GM12878 (cell line): ENCODE measurements at regions not wholly inside any gene's neighbourhood (a gene's known extent, or its start where the extent isn't known, plus 50 kb on each side); places are given as distances from the start of the nearest gene placed in this dataset.

Experiments used
- ATAC-seq: fragments of 200-7000 bp; cut with Tn5 transposase; 3 replicates; pipeline ENCODE4 v1.9.1; 2020; ENCODE audit warnings: mild to moderate bottlenecking, moderate library complexity
- BruUV-seq: library from RNA; stranded (reverse); fragments of 400-500 nt; replicated peaks from 2 replicates; lab custom pipeline; 2021; lab: Mats Ljungman, UMichigan
- CTCF ChIA-PET: fragments of 300-600 bp; sonication (Branson Sonifier 250); formaldehyde crosslinking; extraction: SDS; loops from one replicate; lab custom pipeline; 2021; ENCODE audit warnings: inconsistent platforms; lab: Yijun Ruan, JAX
- POLR2A ChIA-PET: fragments of 350-600 bp; formaldehyde crosslinking; extraction: SDS; loops from one replicate; lab custom pipeline; 2021; ENCODE audit warnings: inconsistent platforms; lab: Charles Lee
- RAD21 ChIA-PET: fragments of 300-600 bp; sonication (Branson Sonifier 250); formaldehyde crosslinking; loops from one replicate; lab custom pipeline; 2023; ENCODE audit warnings: antibody characterized with exemption; ENCODE audit not compliant: unreplicated experiment; lab: Charles Lee
- SMC1A ChIA-PET: fragments of 300-600 bp; sonication (Branson Sonifier 250); formaldehyde crosslinking; loops from one replicate; lab custom pipeline; 2023; ENCODE audit not compliant: unreplicated experiment, uncharacterized antibody; lab: Charles Lee
- DNase-seq: peaks from one replicate; pipeline ENCODE4 v3.0.0-alpha.2; 2011; ENCODE audit warnings: low read depth, low spot score
- FAIRE-seq: peaks from 3 replicates; lab custom pipeline; 2011; peaks lifted over from hg19 to GRCh38; lab: Jason Lieb, UNC
- H2AFZ ChIP-seq: 2 replicates; pipeline ENCODE4 v1.6.0; 2011; ENCODE audit warnings: low read depth, low read length, control low read depth; ENCODE audit not compliant: control insufficient read depth
- H3K27ac ChIP-seq: 2 replicates; pipeline ENCODE4 v1.5.1; 2011; ENCODE audit warnings: control low read depth; ENCODE audit not compliant: control insufficient read depth, insufficient read depth
- H3K27me3 ChIP-seq, 2 experiments: replicated peaks in 1 of 2; 2 replicates each; pipeline versions ENCODE4 v1.6.0 to v1.6.1; 2011; ENCODE audit warnings: low read length in 1 of 2; ENCODE audit not compliant: control insufficient read depth in 2 of 2, insufficient read depth in 2 of 2
- H3K36me3 ChIP-seq, 2 experiments: 2 replicates each; pipeline ENCODE4 v1.5.1; 2011; ENCODE audit warnings: low read length in 1 of 2; ENCODE audit not compliant: control insufficient read depth in 2 of 2, insufficient read depth in 2 of 2
- H3K4me1 ChIP-seq: 2 replicates; pipeline ENCODE4 v1.6.1; 2011; ENCODE audit warnings: mild to moderate bottlenecking, low read length, moderate library complexity, mixed read lengths; ENCODE audit not compliant: control insufficient read depth, insufficient read depth
- H3K4me2 ChIP-seq: 2 replicates; pipeline ENCODE4 v1.6.0; 2011; ENCODE audit warnings: control low read depth; ENCODE audit not compliant: control insufficient read depth, insufficient read depth
- H3K4me3 ChIP-seq: fragments of 200-600 bp; sonication (generic); 2 replicates; pipeline ENCODE4 v1.5.1; 2016
- H3K79me2 ChIP-seq: 2 replicates; pipeline ENCODE4 v1.6.0; 2011; ENCODE audit warnings: low read length; ENCODE audit not compliant: control insufficient read depth, insufficient read depth
- H3K9ac ChIP-seq: 2 replicates; pipeline ENCODE4 v1.8.0; 2011; ENCODE audit warnings: low read length, control low read depth, mixed read lengths; ENCODE audit not compliant: control insufficient read depth, insufficient read depth
- H3K9me3 ChIP-seq: replicated peaks from 3 replicates; pipeline ENCODE4 v1.5.1; 2011; ENCODE audit warnings: mild to moderate bottlenecking, low read length; ENCODE audit not compliant: control insufficient read depth, insufficient read depth
- H4K20me1 ChIP-seq: 2 replicates; pipeline ENCODE4 v1.6.0; 2011; ENCODE audit not compliant: control insufficient read depth, insufficient read depth
- CHD2 ChIP-seq: IDR thresholded peaks from 2 replicates; pipeline ENCODE4 v1.6.1; 2011; ENCODE audit warnings: low read depth, low read length, improper control_type of control experiment, borderline replicate concordance
- GATAD2B ChIP-seq: fragments of 450-650 bp; conservative IDR thresholded peaks from 2 replicates; pipeline ENCODE4 v1.6.1; 2017; ENCODE audit warnings: low read depth, mild to moderate bottlenecking, moderate library complexity
- HDAC6 ChIP-seq: fragments of 200-600 bp; sonication (generic); IDR thresholded peaks from one replicate; pipeline ENCODE4 v1.8.0; 2017; ENCODE audit warnings: antibody characterized with exemption; ENCODE audit not compliant: unreplicated experiment
- IRF4 ChIP-seq: IDR thresholded peaks from 2 replicates; pipeline ENCODE4 v1.6.1; 2011; ENCODE audit warnings: low read depth, low read length
- KAT2A ChIP-seq: conservative IDR thresholded peaks from 2 replicates; pipeline ENCODE4 v1.6.1; 2011; ENCODE audit warnings: low read depth, low read length; ENCODE audit not compliant: control insufficient read depth
- MTA2 ChIP-seq: fragments of 450-650 bp; IDR thresholded peaks from 2 replicates; pipeline ENCODE4 v1.6.1; 2016; ENCODE audit warnings: low read depth, mild to moderate bottlenecking, moderate library complexity
- MXI1 ChIP-seq: fragments of 150-350 bp; IDR thresholded peaks from 2 replicates; pipeline ENCODE4 v1.6.1; 2011; ENCODE audit warnings: low read depth, mild to moderate bottlenecking, inconsistent platforms, low read length, improper control_type of control experiment
- NFIC ChIP-seq: IDR thresholded peaks from 2 replicates; pipeline ENCODE4 v1.6.1; 2012; ENCODE audit warnings: low read depth, mild to moderate bottlenecking, inconsistent platforms, low read length, moderate library complexity
- NFXL1 ChIP-seq: fragments of 450-650 bp; IDR thresholded peaks from 2 replicates; pipeline ENCODE4 v1.6.1; 2017; ENCODE audit warnings: antibody characterized with exemption, mild to moderate bottlenecking, borderline replicate concordance
- NR2F1 ChIP-seq: fragments of 450-650 bp; conservative IDR thresholded peaks from 2 replicates; pipeline ENCODE4 v1.6.1; 2017; ENCODE audit warnings: mild to moderate bottlenecking
- POLR2AphosphoS2 ChIP-seq: IDR thresholded peaks from 2 replicates; pipeline ENCODE4 v1.6.1; 2011; ENCODE audit warnings: low read depth, mild to moderate bottlenecking, low read length, improper control_type of control experiment, moderate library complexity
- STAT1 ChIP-seq: fragments of 450-650 bp; conservative IDR thresholded peaks from 2 replicates; pipeline ENCODE4 v1.6.1; 2014; ENCODE audit warnings: antibody characterized with exemption, mild to moderate bottlenecking
- SUPT20H ChIP-seq: IDR thresholded peaks from 2 replicates; pipeline ENCODE4 v1.6.1; 2011; ENCODE audit warnings: low read depth, mild to moderate bottlenecking, low read length, moderate library complexity, borderline replicate concordance; ENCODE audit not compliant: control insufficient read depth
- WGBS: methylation state at CpG from one replicate; pipeline ENCODE4 v1.1.6; 2016; ENCODE audit warnings: low lambda C conversion rate; ENCODE audit not compliant: insufficient replicate concordance, insufficient coverage; ENCODE audit errors: missing lambda C conversion rate; 5-methylcytosine and 5-hydroxymethylcytosine counted together
- in situ Hi-C: fragments of 300-500 bp; cut with MboI; formaldehyde crosslinking; loops from 9 replicates; pipeline ENCODE4 v1.14.3; 2018; ENCODE audit warnings: mixed read lengths
- intact Hi-C: fragments of 100-400 bp; cut with micrococcal nuclease; formaldehyde crosslinking; loops from one replicate; pipeline ENCODE4 v1.14.2; 2022; ENCODE audit not compliant: unreplicated experiment
- TF ChIP-seq, protein P1 (sequence below): fragments of 450-650 bp; IDR thresholded peaks from 2 replicates; pipeline ENCODE4 v1.6.1; 2014; ENCODE audit warnings: mild to moderate bottlenecking
- TF ChIP-seq, protein P2 (sequence below): fragments of 450-650 bp; IDR thresholded peaks from 2 replicates; pipeline ENCODE4 v1.6.1; 2017; ENCODE audit warnings: mild to moderate bottlenecking, low read depth, inconsistent platforms; ENCODE audit not compliant: poor library complexity, severe bottlenecking

DNA sequence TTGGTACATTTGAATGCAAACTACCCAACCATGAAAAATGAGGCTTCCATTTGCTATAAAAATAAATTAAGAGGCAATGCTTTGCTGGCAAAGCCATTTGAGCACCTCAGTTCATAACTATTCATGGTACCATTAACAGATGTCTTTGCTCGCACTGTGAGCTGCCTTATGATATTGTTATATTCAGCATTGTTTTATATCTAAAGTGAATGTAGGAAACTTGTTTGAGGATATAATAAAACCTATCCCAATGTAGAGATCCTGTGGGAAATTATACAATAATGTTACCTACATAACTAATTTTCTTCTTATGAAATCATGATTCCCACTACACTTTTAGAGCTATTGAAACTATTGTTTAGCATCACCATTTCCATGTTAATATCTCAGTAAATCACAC lies 125.2 kb upstream of the TRAM1L1 start:
- ATAC-seq (no peak), FAIRE-seq (no peak), DNase-seq (no peak)
- no peaks in the 10 kb centered on the region for H3K79me2 ChIP-seq
- no peaks in the 10 kb centered on the region for H3K36me3 ChIP-seq
- intact Hi-C loops (no loop called here), in situ Hi-C loops (no loop called here)
- TF ChIP-seq POLR2AphosphoS2: no peak
- TF ChIP-seq HDAC6: no peak
- no peak for TF ChIP-seq CHD2
- TF ChIP-seq NR2F1: no peak
- no peak for TF ChIP-seq KAT2A
- TF ChIP-seq NFIC: no peak
- TF ChIP-seq, protein P1, sequence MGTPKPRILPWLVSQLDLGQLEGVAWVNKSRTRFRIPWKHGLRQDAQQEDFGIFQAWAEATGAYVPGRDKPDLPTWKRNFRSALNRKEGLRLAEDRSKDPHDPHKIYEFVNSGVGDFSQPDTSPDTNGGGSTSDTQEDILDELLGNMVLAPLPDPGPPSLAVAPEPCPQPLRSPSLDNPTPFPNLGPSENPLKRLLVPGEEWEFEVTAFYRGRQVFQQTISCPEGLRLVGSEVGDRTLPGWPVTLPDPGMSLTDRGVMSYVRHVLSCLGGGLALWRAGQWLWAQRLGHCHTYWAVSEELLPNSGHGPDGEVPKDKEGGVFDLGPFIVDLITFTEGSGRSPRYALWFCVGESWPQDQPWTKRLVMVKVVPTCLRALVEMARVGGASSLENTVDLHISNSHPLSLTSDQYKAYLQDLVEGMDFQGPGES: no peak
- no peak for TF ChIP-seq GATAD2B
- TF ChIP-seq NFXL1: no peak
- TF ChIP-seq, protein P2, sequence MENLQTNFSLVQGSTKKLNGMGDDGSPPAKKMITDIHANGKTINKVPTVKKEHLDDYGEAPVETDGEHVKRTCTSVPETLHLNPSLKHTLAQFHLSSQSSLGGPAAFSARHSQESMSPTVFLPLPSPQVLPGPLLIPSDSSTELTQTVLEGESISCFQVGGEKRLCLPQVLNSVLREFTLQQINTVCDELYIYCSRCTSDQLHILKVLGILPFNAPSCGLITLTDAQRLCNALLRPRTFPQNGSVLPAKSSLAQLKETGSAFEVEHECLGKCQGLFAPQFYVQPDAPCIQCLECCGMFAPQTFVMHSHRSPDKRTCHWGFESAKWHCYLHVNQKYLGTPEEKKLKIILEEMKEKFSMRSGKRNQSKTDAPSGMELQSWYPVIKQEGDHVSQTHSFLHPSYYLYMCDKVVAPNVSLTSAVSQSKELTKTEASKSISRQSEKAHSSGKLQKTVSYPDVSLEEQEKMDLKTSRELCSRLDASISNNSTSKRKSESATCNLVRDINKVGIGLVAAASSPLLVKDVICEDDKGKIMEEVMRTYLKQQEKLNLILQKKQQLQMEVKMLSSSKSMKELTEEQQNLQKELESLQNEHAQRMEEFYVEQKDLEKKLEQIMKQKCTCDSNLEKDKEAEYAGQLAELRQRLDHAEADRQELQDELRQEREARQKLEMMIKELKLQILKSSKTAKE: no peak
- no peak for TF ChIP-seq IRF4
- no peak for TF ChIP-seq MTA2
- TF ChIP-seq STAT1: no peak
- TF ChIP-seq SUPT20H: no peak
- TF ChIP-seq MXI1: no peak
- no peaks in the 10 kb centered on the region for H4K20me1 ChIP-seq
- H3K4me1 ChIP-seq: no peaks in the 10 kb centered on the region
- H3K9ac ChIP-seq: no peak overlapping the region
- H2AFZ ChIP-seq: no peak overlapping the region
- H3K4me2 ChIP-seq: no peak overlapping the region
- H3K9me3 ChIP-seq: no peaks in the 10 kb centered on the region
- ChIA-PET SMC1A (no interaction called here), CTCF (no interaction called here), POLR2A (no interaction called here), RAD21 (no interaction called here)
- no peak overlapping the region for H3K27ac ChIP-seq
- 53% methylated on average over 1 of the region's 1 CpG for WGBS
- H3K27me3 ChIP-seq: no peaks in the 10 kb centered on the region
- H3K4me3 ChIP-seq: no peak overlapping the region
- no TSS peak for BruUV-seq
